GM13977 (cell line): ENCODE measurements at regions not wholly inside any gene's neighbourhood (a gene's known extent, or its start where the extent isn't known, plus 50 kb on each side); places are given as distances from the start of the nearest gene placed in this dataset.

Source experiments
- DNase-seq: peaks from one replicate; pipeline ENCODE4 v3.0.0; 2012; ENCODE audit warnings: low spot score
- in situ Hi-C: fragments of 300-500 bp; cut with MboI; formaldehyde crosslinking; loops from one replicate; pipeline ENCODE4 v1.12.0; 2022; ENCODE audit warnings: low sequenced_read_pairs, low pct_unique_long_range_greater_than_20kb, mixed read lengths, inconsistent platforms; ENCODE audit not compliant: unreplicated experiment
- TF ChIP-seq, protein P1 (sequence below): IDR thresholded peaks from 2 replicates; pipeline ENCODE4 v1.5.1; 2012; ENCODE audit warnings: mild to moderate bottlenecking, control low read depth; ENCODE audit not compliant: insufficient read depth; ENCODE audit errors: extremely low read depth, missing control alignments

DNA sequence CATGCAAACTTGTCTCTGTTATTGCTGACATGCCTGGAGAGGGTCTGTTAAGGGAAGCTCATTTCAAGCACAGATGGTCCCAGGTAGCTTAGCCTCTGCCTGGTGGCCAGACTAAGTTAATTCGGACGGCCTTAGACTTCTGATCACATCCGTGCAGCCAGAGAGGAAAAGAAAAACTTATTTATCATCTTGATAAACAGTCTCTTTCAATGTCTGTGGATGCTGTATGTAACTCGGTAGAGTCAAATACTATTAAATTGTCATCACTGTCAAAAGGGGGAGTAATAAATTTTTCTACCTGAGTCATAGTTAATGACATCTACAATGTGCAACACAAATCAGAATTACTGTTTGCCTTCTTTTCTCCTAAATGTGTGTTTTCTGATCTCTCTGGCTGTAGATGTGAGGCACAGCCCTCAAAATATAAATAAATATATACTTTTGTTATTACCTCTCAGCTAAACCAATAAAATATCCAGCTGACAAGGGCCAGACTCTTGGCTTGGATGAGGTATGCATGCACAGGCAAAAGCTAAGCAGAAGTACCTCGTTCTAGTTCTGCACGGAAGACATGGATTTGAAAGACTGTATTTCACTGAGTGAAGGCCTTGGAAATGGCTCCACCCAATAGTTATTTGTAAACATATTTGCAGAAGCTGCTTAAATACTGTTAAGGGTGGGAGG lies 530.0 kb downstream of the TAFA4 start:
- in situ Hi-C loops, result no loop called here
- no peak for DNase-seq
- TF ChIP-seq, protein P1, sequence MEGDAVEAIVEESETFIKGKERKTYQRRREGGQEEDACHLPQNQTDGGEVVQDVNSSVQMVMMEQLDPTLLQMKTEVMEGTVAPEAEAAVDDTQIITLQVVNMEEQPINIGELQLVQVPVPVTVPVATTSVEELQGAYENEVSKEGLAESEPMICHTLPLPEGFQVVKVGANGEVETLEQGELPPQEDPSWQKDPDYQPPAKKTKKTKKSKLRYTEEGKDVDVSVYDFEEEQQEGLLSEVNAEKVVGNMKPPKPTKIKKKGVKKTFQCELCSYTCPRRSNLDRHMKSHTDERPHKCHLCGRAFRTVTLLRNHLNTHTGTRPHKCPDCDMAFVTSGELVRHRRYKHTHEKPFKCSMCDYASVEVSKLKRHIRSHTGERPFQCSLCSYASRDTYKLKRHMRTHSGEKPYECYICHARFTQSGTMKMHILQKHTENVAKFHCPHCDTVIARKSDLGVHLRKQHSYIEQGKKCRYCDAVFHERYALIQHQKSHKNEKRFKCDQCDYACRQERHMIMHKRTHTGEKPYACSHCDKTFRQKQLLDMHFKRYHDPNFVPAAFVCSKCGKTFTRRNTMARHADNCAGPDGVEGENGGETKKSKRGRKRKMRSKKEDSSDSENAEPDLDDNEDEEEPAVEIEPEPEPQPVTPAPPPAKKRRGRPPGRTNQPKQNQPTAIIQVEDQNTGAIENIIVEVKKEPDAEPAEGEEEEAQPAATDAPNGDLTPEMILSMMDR, result no peak

DNA sequence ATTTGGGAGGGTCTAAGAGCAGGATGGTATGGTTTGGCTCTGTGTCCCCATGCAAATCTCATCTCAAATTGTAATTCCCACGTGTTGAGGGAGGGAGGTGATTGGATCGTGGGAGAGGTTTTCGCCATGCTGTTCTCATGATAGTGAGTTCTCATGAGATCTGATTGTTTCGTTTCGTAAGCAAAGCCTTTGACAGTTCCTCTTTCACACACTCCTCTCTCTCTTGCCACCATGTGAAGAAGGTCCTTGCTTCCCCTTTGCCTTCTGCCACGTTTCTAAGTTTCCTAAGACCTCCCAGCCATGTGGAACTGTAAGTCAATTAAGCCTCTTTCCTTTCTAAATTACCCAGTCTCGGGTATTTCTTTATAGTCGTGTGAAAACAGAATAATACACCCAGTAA lies 553.7 kb downstream of the TAFA4 start:
- in situ Hi-C loops, result no loop called here
- DNase-seq, result no peak
- TF ChIP-seq, protein P1, result no peak

DNA sequence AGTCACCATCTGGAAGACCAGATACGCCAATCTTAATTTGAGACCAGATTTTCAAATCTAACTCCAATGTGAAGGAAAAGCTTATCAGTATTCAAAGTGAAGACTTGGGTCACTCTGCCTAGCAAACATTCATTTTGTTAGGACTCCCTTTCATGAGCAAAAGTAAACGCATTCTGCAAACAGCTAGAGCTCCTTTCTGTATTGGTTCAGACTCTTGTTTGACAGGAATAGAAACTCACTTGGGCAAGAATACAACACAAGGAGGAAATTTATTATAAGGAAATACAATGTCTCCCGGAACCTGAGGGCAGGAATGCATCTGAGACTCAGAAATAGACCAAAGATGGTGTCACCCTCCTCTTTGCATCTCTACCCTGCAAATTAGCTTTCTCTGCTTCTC lies 558.6 kb downstream of the TAFA4 start:
- TF ChIP-seq, protein P1, result no peak
- DNase-seq, result no peak
- in situ Hi-C loops, result no loop called here

DNA sequence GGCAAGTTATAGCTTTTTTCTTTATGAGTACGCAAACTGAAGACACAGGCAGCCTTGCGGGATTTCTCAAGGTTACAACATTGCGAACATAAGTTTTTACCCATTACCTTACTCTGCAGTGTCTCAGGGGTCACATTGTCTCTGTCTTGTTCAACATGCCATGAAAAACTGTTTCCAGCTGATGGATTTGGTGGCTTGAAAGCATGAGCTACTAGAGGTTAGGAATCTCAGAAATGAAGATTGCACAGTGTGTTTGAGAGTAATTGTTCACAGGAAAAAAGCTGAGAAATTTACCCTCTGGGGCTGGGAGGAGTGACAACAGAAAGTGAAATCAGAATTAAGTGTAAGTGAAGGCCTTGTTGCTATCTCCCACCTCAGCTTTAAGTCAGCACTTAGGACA lies 568.6 kb downstream of the TAFA4 start:
- TF ChIP-seq, protein P1, result no peak
- DNase-seq, result no peak
- in situ Hi-C loops, result no loop called here

DNA sequence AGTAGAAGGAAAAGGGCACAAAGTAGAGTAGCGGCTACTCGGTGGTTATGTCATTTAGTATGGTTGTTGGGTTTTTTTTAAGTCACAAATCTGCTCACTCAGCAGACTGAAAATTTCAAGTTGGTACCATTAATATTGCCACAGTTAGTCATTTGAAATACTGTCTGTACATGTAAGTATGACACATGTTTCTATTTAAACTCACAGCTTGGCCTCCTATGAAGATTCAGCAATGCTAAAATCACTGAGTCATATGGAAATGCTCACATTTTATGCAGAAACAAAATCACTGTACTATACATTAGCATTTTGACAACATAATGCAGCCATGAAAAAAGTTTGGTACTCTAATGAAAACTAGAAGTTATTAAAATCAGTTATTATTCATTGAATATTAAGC lies 571.9 kb downstream of the TAFA4 start:
- TF ChIP-seq, protein P1, result no peak
- in situ Hi-C loops, result no loop called here
- no peak for DNase-seq

DNA sequence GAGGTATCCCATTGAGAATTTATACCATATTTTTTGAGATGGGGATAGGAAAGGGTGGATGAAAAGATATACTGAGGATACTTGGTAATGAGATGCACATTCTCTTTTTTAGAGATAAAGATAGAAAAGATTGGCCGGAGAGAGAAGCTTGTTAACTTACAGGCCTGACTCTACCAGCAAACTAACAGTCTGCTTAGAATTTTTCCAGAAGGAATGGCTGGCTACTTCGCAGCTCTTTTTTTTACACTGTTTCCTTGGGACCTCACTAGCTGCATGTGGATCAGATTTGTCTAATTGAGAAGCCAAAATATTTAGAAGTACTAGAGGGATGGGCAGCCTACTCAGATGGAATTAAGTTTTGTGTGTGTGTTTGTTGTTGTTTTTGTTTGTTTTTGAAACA lies 586.6 kb downstream of the TAFA4 start:
- TF ChIP-seq, protein P1, result no peak
- DNase-seq, result no peak
- in situ Hi-C loops, result no loop called here
